Hepatocyte (in vitro differentiated cells): ENCODE measurements at regions not wholly inside any gene's neighbourhood (a gene's known extent, or its start where the extent isn't known, plus 50 kb on each side); places are given as distances from the start of the nearest gene placed in this dataset.

Experiments
- EZH2 ChIP-seq: fragments of 200-600 bp; sonication (generic); IDR thresholded peaks from 2 replicates; pipeline ENCODE4 v1.6.1; 2016; ENCODE audit warnings: antibody characterized with exemption, mild to moderate bottlenecking, borderline replicate concordance
- TF ChIP-seq, protein P1 (sequence below): fragments of 200-600 bp; sonication (generic); IDR thresholded peaks from 2 replicates; pipeline ENCODE4 v1.5.1; 2016; ENCODE audit warnings: antibody characterized with exemption, mild to moderate bottlenecking; ENCODE audit not compliant: poor library complexity

DNA sequence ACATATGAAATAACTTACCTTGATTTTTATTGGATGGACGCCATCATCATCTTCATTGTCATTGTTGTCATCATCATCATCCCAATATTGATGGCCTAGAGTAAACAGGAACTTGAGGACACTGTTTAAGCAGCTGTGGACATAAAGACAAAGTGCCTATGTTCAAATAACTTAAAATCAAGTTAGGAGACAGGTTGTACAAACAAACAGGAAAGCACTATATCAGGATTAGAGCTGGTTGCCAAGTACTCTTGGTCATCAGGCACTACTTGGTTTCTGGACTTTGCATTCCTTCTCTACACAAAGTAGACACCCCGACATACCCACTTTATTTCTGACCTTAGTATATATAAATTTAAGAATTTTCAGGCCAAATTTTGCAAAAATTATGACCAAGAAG, 608.6 kb downstream of the KLHL13 start:
- TF ChIP-seq, protein P1, sequence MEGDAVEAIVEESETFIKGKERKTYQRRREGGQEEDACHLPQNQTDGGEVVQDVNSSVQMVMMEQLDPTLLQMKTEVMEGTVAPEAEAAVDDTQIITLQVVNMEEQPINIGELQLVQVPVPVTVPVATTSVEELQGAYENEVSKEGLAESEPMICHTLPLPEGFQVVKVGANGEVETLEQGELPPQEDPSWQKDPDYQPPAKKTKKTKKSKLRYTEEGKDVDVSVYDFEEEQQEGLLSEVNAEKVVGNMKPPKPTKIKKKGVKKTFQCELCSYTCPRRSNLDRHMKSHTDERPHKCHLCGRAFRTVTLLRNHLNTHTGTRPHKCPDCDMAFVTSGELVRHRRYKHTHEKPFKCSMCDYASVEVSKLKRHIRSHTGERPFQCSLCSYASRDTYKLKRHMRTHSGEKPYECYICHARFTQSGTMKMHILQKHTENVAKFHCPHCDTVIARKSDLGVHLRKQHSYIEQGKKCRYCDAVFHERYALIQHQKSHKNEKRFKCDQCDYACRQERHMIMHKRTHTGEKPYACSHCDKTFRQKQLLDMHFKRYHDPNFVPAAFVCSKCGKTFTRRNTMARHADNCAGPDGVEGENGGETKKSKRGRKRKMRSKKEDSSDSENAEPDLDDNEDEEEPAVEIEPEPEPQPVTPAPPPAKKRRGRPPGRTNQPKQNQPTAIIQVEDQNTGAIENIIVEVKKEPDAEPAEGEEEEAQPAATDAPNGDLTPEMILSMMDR: no peak
- no peak for TF ChIP-seq EZH2
